ENCODE measurements at regions not wholly inside any gene's neighbourhood (a gene's known extent, or its start where the extent isn't known, plus 50 kb on each side); places are given as distances from the start of the nearest gene placed in this dataset.
"Not testable (repeated sequence)": the region's sequence is repeated elsewhere in the genome, so short reads cannot be mapped to it uniquely, and the experiment has no call there.

GRCh38 chr5:100119903-100120302 lies 415.3 kb upstream of the FAM174A start:
- H2AFZ ChIP-seq (ENCODE audit: low read depth), result no peak overlapping the region
- H3K27me3 ChIP-seq (ENCODE audit: insufficient read depth, low read depth), result no peaks in the 10 kb centered on the region
- no peak for TF ChIP-seq CTCF (conservative IDR thresholded peaks at IDR 0.05; ENCODE audit: low read depth, low read length)

GRCh38 chr5:100110497-100110896 lies 424.7 kb upstream of the FAM174A start:
- H3K4me3 ChIP-seq (IDR thresholded peaks at IDR 0.05; ENCODE audit: insufficient read depth, low read depth, low read length), result no peak overlapping the region
- no peak overlapping the region for H3K27ac ChIP-seq
- H4K20me1 ChIP-seq (ENCODE audit: insufficient read depth), result no peaks in the 10 kb centered on the region
- H3K36me3 ChIP-seq (ENCODE audit: insufficient read depth), result no peaks in the 10 kb centered on the region
- no peaks in the 10 kb centered on the region for H3K27me3 ChIP-seq (ENCODE audit: insufficient read depth, low read depth)
- no peak overlapping the region for H3K4me2 ChIP-seq
- peaks cover 5% of the 10 kb centered on the region for H3K4me1 ChIP-seq (ENCODE audit: low read depth, poor library complexity, severe bottlenecking)
- H3K79me2 ChIP-seq (ENCODE audit: insufficient read depth, low read depth), result no peaks in the 10 kb centered on the region
- no peak overlapping the region for H3K9ac ChIP-seq
- no peak for TF ChIP-seq CTCF (conservative IDR thresholded peaks at IDR 0.05; ENCODE audit: low read depth, low read length)
- no peak overlapping the region for H2AFZ ChIP-seq (ENCODE audit: low read depth)

More at GRCh38 chr5:100119903-100120302, 415.3 kb upstream of the FAM174A start:
- no peak overlapping the region for H3K9ac ChIP-seq
- H3K4me2 ChIP-seq, result no peak overlapping the region
- no peaks in the 10 kb centered on the region for H4K20me1 ChIP-seq (ENCODE audit: insufficient read depth)
- H3K36me3 ChIP-seq (ENCODE audit: insufficient read depth), result no peaks in the 10 kb centered on the region
- no peaks in the 10 kb centered on the region for H3K4me1 ChIP-seq (ENCODE audit: low read depth, poor library complexity, severe bottlenecking)
- H3K79me2 ChIP-seq (ENCODE audit: insufficient read depth, low read depth), result no peaks in the 10 kb centered on the region
- no peak overlapping the region for H3K27ac ChIP-seq
- no peak overlapping the region for H3K4me3 ChIP-seq (IDR thresholded peaks at IDR 0.05; ENCODE audit: insufficient read depth, low read depth, low read length)

- peaks cover 5% of the 10 kb centered on the region for H3K4me1 ChIP-seq (ENCODE audit: low read depth, poor library complexity, severe bottlenecking)
- no peak for TF ChIP-seq CTCF (conservative IDR thresholded peaks at IDR 0.05; ENCODE audit: low read depth, low read length)
- H4K20me1 ChIP-seq (ENCODE audit: insufficient read depth), result no peaks in the 10 kb centered on the region
- H3K9ac ChIP-seq, result no peak overlapping the region
- no peaks in the 10 kb centered on the region for H3K36me3 ChIP-seq (ENCODE audit: insufficient read depth)
- no peaks in the 10 kb centered on the region for H3K27me3 ChIP-seq (ENCODE audit: insufficient read depth, low read depth)
- H3K4me3 ChIP-seq (IDR thresholded peaks at IDR 0.05; ENCODE audit: insufficient read depth, low read depth, low read length), result no peak overlapping the region
- no peak overlapping the region for H3K4me2 ChIP-seq
- H3K27ac ChIP-seq, result no peak overlapping the region
- H2AFZ ChIP-seq (ENCODE audit: low read depth), result no peak overlapping the region
- H3K79me2 ChIP-seq (ENCODE audit: insufficient read depth, low read depth), result no peaks in the 10 kb centered on the region
These were observed 426.3 kb upstream of the FAM174A start for GRCh38 chr5:100108883-100109282.

GRCh38 chr5:100103592-100104119 lies 431.5 kb upstream of the FAM174A start:
- H3K4me2 ChIP-seq; H3K36me3 ChIP-seq (ENCODE audit: insufficient read depth); H3K9ac ChIP-seq; H2AFZ ChIP-seq (ENCODE audit: low read depth); H3K79me2 ChIP-seq (ENCODE audit: insufficient read depth, low read depth); H3K27ac ChIP-seq; H4K20me1 ChIP-seq (ENCODE audit: insufficient read depth); H3K27me3 ChIP-seq (ENCODE audit: insufficient read depth, low read depth); H3K4me3 ChIP-seq (IDR thresholded peaks at IDR 0.05; ENCODE audit: insufficient read depth, low read depth, low read length); H3K4me1 ChIP-seq (ENCODE audit: low read depth, poor library complexity, severe bottlenecking): not testable (repeated sequence)

GRCh38 chr5:100101466-100101865 lies 433.7 kb upstream of the FAM174A start:
- not testable (repeated sequence) for H3K4me2 ChIP-seq; H3K4me1 ChIP-seq (ENCODE audit: low read depth, poor library complexity, severe bottlenecking); H2AFZ ChIP-seq (ENCODE audit: low read depth); H3K79me2 ChIP-seq (ENCODE audit: insufficient read depth, low read depth); H4K20me1 ChIP-seq (ENCODE audit: insufficient read depth); H3K27me3 ChIP-seq (ENCODE audit: insufficient read depth, low read depth); H3K4me3 ChIP-seq (IDR thresholded peaks at IDR 0.05; ENCODE audit: insufficient read depth, low read depth, low read length); H3K9ac ChIP-seq; H3K36me3 ChIP-seq (ENCODE audit: insufficient read depth); H3K27ac ChIP-seq

- H3K9ac ChIP-seq; H2AFZ ChIP-seq (ENCODE audit: low read depth); H3K27me3 ChIP-seq (ENCODE audit: insufficient read depth, low read depth); H3K4me3 ChIP-seq (IDR thresholded peaks at IDR 0.05; ENCODE audit: insufficient read depth, low read depth, low read length); H3K27ac ChIP-seq; H3K4me2 ChIP-seq; H3K79me2 ChIP-seq (ENCODE audit: insufficient read depth, low read depth); H4K20me1 ChIP-seq (ENCODE audit: insufficient read depth); H3K36me3 ChIP-seq (ENCODE audit: insufficient read depth); H3K4me1 ChIP-seq (ENCODE audit: low read depth, poor library complexity, severe bottlenecking): not testable (repeated sequence)
These were observed 438.8 kb upstream of the FAM174A start for GRCh38 chr5:100096328-100096727.

- H3K36me3 ChIP-seq (ENCODE audit: insufficient read depth); H3K27me3 ChIP-seq (ENCODE audit: insufficient read depth, low read depth); H3K4me1 ChIP-seq (ENCODE audit: low read depth, poor library complexity, severe bottlenecking); H2AFZ ChIP-seq (ENCODE audit: low read depth); H3K9ac ChIP-seq; H3K79me2 ChIP-seq (ENCODE audit: insufficient read depth, low read depth); H3K4me2 ChIP-seq; H4K20me1 ChIP-seq (ENCODE audit: insufficient read depth); H3K4me3 ChIP-seq (IDR thresholded peaks at IDR 0.05; ENCODE audit: insufficient read depth, low read depth, low read length); H3K27ac ChIP-seq: not testable (repeated sequence)
These were observed 454.5 kb upstream of the FAM174A start for GRCh38 chr5:100080703-100081102.

- not testable (repeated sequence) for H3K4me2 ChIP-seq; H4K20me1 ChIP-seq (ENCODE audit: insufficient read depth); H3K27me3 ChIP-seq (ENCODE audit: insufficient read depth, low read depth); H3K4me3 ChIP-seq (IDR thresholded peaks at IDR 0.05; ENCODE audit: insufficient read depth, low read depth, low read length); H3K36me3 ChIP-seq (ENCODE audit: insufficient read depth); H3K79me2 ChIP-seq (ENCODE audit: insufficient read depth, low read depth); H3K9ac ChIP-seq; H3K27ac ChIP-seq; H3K4me1 ChIP-seq (ENCODE audit: low read depth, poor library complexity, severe bottlenecking); H2AFZ ChIP-seq (ENCODE audit: low read depth)
These were observed 456.0 kb upstream of the FAM174A start for GRCh38 chr5:100079163-100079562.

All from KMS-11 (cell line).